ENCODE measurements at regions not wholly inside any gene's neighbourhood (a gene's known extent, or its start where the extent isn't known, plus 50 kb on each side); places are given as distances from the start of the nearest gene placed in this dataset.
"Not testable (repeated sequence)": the region's sequence is repeated elsewhere in the genome, so short reads cannot be mapped to it uniquely, and the experiment has no call there.

- no peak for TF ChIP-seq CTCF (IDR thresholded peaks at IDR 0.05; ENCODE audit: low read depth, low read length)
- H3K9me3 ChIP-seq = no peaks in the 10 kb centered on the region
- H3K4me1 ChIP-seq = no peaks in the 10 kb centered on the region
- H3K27me3 ChIP-seq = peaks cover 12% of the 10 kb centered on the region; the same call in 1 of the 2 replicates
- DNase-seq = no peak
- H3K36me3 ChIP-seq = no peaks in the 10 kb centered on the region
- no peak overlapping the region for H3K4me3 ChIP-seq (ENCODE audit: low read depth, low read length)
Observed at GRCh38 chr6:90362318-90362717, 65.7 kb upstream of the BACH2 start.

- H3K4me1 ChIP-seq = no peaks in the 10 kb centered on the region
- no peak for TF ChIP-seq CTCF (IDR thresholded peaks at IDR 0.05; ENCODE audit: low read depth, low read length)
- no peaks in the 10 kb centered on the region for H3K36me3 ChIP-seq
- peaks cover 12% of the 10 kb centered on the region; the same call in 1 of the 2 replicates for H3K27me3 ChIP-seq
- no peak for DNase-seq
- H3K4me3 ChIP-seq (ENCODE audit: low read depth, low read length) = no peak overlapping the region
- no peaks in the 10 kb centered on the region for H3K9me3 ChIP-seq
Observed at GRCh38 chr6:90361174-90361573, 64.5 kb upstream of the BACH2 start.

GRCh38 chr6:90358036-90358770, 61.6 kb upstream of the BACH2 start:
- not testable (repeated sequence) for H3K27me3 ChIP-seq; H3K4me3 ChIP-seq (ENCODE audit: low read depth, low read length); H3K36me3 ChIP-seq; H3K4me1 ChIP-seq; H3K9me3 ChIP-seq; DNase-seq

- no peaks in the 10 kb centered on the region for H3K27me3 ChIP-seq
- no peaks in the 10 kb centered on the region for H3K9me3 ChIP-seq
- no peak for TF ChIP-seq CTCF (IDR thresholded peaks at IDR 0.05; ENCODE audit: low read depth, low read length)
- H3K4me1 ChIP-seq = no peaks in the 10 kb centered on the region
- H3K4me3 ChIP-seq (ENCODE audit: low read depth, low read length) = no peak overlapping the region
- DNase-seq = no peak
- H3K36me3 ChIP-seq = no peaks in the 10 kb centered on the region
Observed at GRCh38 chr6:90356012-90356421, 59.4 kb upstream of the BACH2 start.

GRCh38 chr6:90354961-90355360, 58.3 kb upstream of the BACH2 start:
- no peak for TF ChIP-seq CTCF (IDR thresholded peaks at IDR 0.05; ENCODE audit: low read depth, low read length)
- DNase-seq = no peak
- no peaks in the 10 kb centered on the region for H3K36me3 ChIP-seq
- H3K9me3 ChIP-seq = no peaks in the 10 kb centered on the region
- H3K4me1 ChIP-seq = no peaks in the 10 kb centered on the region
- H3K27me3 ChIP-seq = no peaks in the 10 kb centered on the region
- no peak overlapping the region for H3K4me3 ChIP-seq (ENCODE audit: low read depth, low read length)

GRCh38 chr6:90351696-90352095, 55.1 kb upstream of the BACH2 start:
- no peaks in the 10 kb centered on the region for H3K27me3 ChIP-seq
- no peaks in the 10 kb centered on the region for H3K36me3 ChIP-seq
- H3K4me3 ChIP-seq (ENCODE audit: low read depth, low read length) = no peak overlapping the region
- DNase-seq = no peak
- no peaks in the 10 kb centered on the region for H3K4me1 ChIP-seq
- no peaks in the 10 kb centered on the region for H3K9me3 ChIP-seq
- TF ChIP-seq CTCF (IDR thresholded peaks at IDR 0.05; ENCODE audit: low read depth, low read length) = no peak
